NB4 (cell line): ENCODE measurements at regions not wholly inside any gene's neighbourhood (a gene's known extent, or its start where the extent isn't known, plus 50 kb on each side); places are given as distances from the start of the nearest gene placed in this dataset.

Source experiments
- CTCF ChIP-seq: IDR thresholded peaks from one replicate; pipeline ENCODE4 v1.5.1; 2012; ENCODE audit warnings: low read depth, low read length
- MAX ChIP-seq: IDR thresholded peaks from 2 replicates; pipeline ENCODE4 v1.6.1; 2011; ENCODE audit warnings: low read depth, low read length
- MYC ChIP-seq: IDR thresholded peaks from 2 replicates; pipeline ENCODE4 v1.6.1; 2011; ENCODE audit warnings: low read depth, low read length
- POLR2A ChIP-seq: IDR thresholded peaks from 2 replicates; pipeline ENCODE4 v1.6.1; 2011; ENCODE audit warnings: mild to moderate bottlenecking; ENCODE audit not compliant: insufficient read length; ENCODE audit errors: extremely low read depth

- TF ChIP-seq CTCF = no peak
- TF ChIP-seq POLR2A = no peak
- no peak for TF ChIP-seq MAX
- TF ChIP-seq MYC = no peak
Measured at GRCh38 chr4:41865306-41865980, 69.8 kb upstream of the TMEM33 start.
